A549 (cell line): ENCODE measurements at regions not wholly inside any gene's neighbourhood (a gene's known extent, or its start where the extent isn't known, plus 50 kb on each side); places are given as distances from the start of the nearest gene placed in this dataset.

Experiments used
- ATAC-seq, 2 experiments: fragments of 200-7000 bp in 1 of 2; fragments of >200 bp in 1 of 2; cut with Nextera tagmentation in 1 of 2; cut with Tn5 transposase in 1 of 2; 3 replicates each; pipeline versions ENCODE4 v1.8.0 to v1.9.1; 2018 to 2020; ENCODE audit warnings: mild to moderate bottlenecking in 1 of 2, moderate library complexity in 1 of 2
- CTCF ChIA-PET: fragments of 300-600 bp; sonication (Branson Sonifier 250); formaldehyde crosslinking; extraction: SDS; loops from one replicate; lab custom pipeline; 2021; ENCODE audit warnings: antibody characterized with exemption, inconsistent platforms; lab: Yijun Ruan, JAX
- POLR2A ChIA-PET: fragments of 350-600 bp; formaldehyde crosslinking; extraction: SDS; loops from one replicate; lab custom pipeline; 2021; ENCODE audit warnings: antibody characterized with exemption, inconsistent platforms; lab: Yijun Ruan, JAX
- DNase-seq, 2 experiments: peaks; one replicate each; pipeline versions ENCODE4 v3.0.0 to v3.0.0-alpha.2; 2011 to 2016; ENCODE audit warnings: low read depth in 1 of 2, low spot score in 1 of 2
- FAIRE-seq: peaks from 2 replicates; lab custom pipeline; 2011; peaks lifted over from hg19 to GRCh38; lab: Jason Lieb, UNC
- H3K27ac ChIP-seq, 2 experiments: fragments of >200 bp; sonication (Bioruptor Twin); formaldehyde crosslinking; 3 replicates each; pipeline ENCODE4 v1.5.1; 2016 to 2017
- H3K4me1 ChIP-seq: fragments of >200 bp; sonication (Bioruptor Twin); formaldehyde crosslinking; 3 replicates; pipeline ENCODE4 v1.6.1; 2016
- H3K4me2 ChIP-seq: fragments of >200 bp; sonication (Bioruptor Twin); formaldehyde crosslinking; 3 replicates; pipeline ENCODE4 v1.6.1; 2016
- H3K4me3 ChIP-seq: fragments of >200 bp; sonication (Bioruptor Twin); formaldehyde crosslinking; 3 replicates; pipeline ENCODE4 v1.5.1; 2016
- H3K9me3 ChIP-seq: fragments of >200 bp; sonication (Bioruptor Twin); formaldehyde crosslinking; 3 replicates; pipeline ENCODE4 v1.6.1; 2016
- ATOH8 ChIP-seq: fragments of 250-450 bp; sonication (Bioruptor Pico); IDR thresholded peaks from 2 replicates; pipeline ENCODE4 v1.5.0; 2020; ENCODE audit warnings: low read depth, mild to moderate bottlenecking, moderate library complexity
- BCL3 ChIP-seq: fragments of >200 bp; sonication (Bioruptor Twin); formaldehyde crosslinking; IDR thresholded peaks from 3 replicates; pipeline ENCODE4 v1.6.1; 2016
- CBX2 ChIP-seq: fragments of 200-600 bp; sonication (generic); IDR thresholded peaks from 2 replicates; pipeline ENCODE4 v1.6.1; 2016; ENCODE audit warnings: low read depth, mild to moderate bottlenecking, borderline replicate concordance
- CHD4 ChIP-seq: fragments of 200-600 bp; sonication (generic); IDR thresholded peaks from 2 replicates; pipeline ENCODE4 v1.6.1; 2016; ENCODE audit warnings: antibody characterized with exemption, mild to moderate bottlenecking, borderline replicate concordance
- EHF ChIP-seq: fragments of 250-450 bp; sonication (Bioruptor Pico); IDR thresholded peaks from 2 replicates; pipeline ENCODE4 v1.5.0; 2020; ENCODE audit warnings: mild to moderate bottlenecking
- EHMT2 ChIP-seq: fragments of 200-600 bp; sonication (generic); IDR thresholded peaks from 2 replicates; pipeline ENCODE4 v1.6.1; 2016; ENCODE audit warnings: antibody characterized with exemption, low read depth, mild to moderate bottlenecking, moderate library complexity
- ELK1 ChIP-seq: fragments of 150-350 bp; IDR thresholded peaks from 2 replicates; pipeline ENCODE4 v1.6.1; 2014; ENCODE audit warnings: low read depth, mild to moderate bottlenecking, low read length
- ESRRA ChIP-seq: fragments of 150-350 bp; IDR thresholded peaks from 2 replicates; pipeline ENCODE4 v1.6.1; 2014; ENCODE audit warnings: mild to moderate bottlenecking, low read length, borderline replicate concordance
- FOSL2 ChIP-seq, 2 experiments: fragments of 450-650 bp in 1 of 2; fragments of >200 bp in 1 of 2; sonication (Bioruptor Twin) in 1 of 2; formaldehyde crosslinking; IDR thresholded peaks; 2 replicates each; pipeline versions ENCODE4 v1.5.0 to v1.6.1; 2016 to 2020; ENCODE audit warnings: mild to moderate bottlenecking in 1 of 2, moderate library complexity in 1 of 2
- FOXS1 ChIP-seq: fragments of 250-450 bp; sonication (Bioruptor Pico); IDR thresholded peaks from 2 replicates; pipeline ENCODE4 v1.5.0; 2020; ENCODE audit warnings: mild to moderate bottlenecking, moderate library complexity
- HES2 ChIP-seq: fragments of >200 bp; sonication (Bioruptor Twin); formaldehyde crosslinking; IDR thresholded peaks from 2 replicates; pipeline ENCODE4 v1.6.1; 2016
- HEYL ChIP-seq: fragments of 250-450 bp; sonication (Bioruptor Pico); IDR thresholded peaks from 2 replicates; pipeline ENCODE4 v1.8.0; 2021; ENCODE audit warnings: mild to moderate bottlenecking, moderate library complexity
- HOXA7 ChIP-seq: fragments of 250-450 bp; sonication (Bioruptor Pico); IDR thresholded peaks from 2 replicates; pipeline ENCODE4 v1.5.0; 2020; ENCODE audit warnings: mild to moderate bottlenecking, moderate library complexity
- HOXB13 ChIP-seq: fragments of 250-450 bp; sonication (Bioruptor Pico); IDR thresholded peaks from 2 replicates; pipeline ENCODE4 v1.5.0; 2020; ENCODE audit warnings: low read depth, mild to moderate bottlenecking, moderate library complexity
- HOXB5 ChIP-seq: fragments of 250-450 bp; sonication (Bioruptor Pico); IDR thresholded peaks from 2 replicates; pipeline ENCODE4 v1.5.0; 2020; ENCODE audit warnings: mild to moderate bottlenecking, moderate library complexity
- MAZ ChIP-seq: fragments of 150-350 bp; IDR thresholded peaks from 2 replicates; pipeline ENCODE4 v1.6.1; 2014; ENCODE audit warnings: antibody characterized with exemption, low read depth, low read length, borderline replicate concordance
- MYC ChIP-seq: IDR thresholded peaks from 2 replicates; pipeline ENCODE4 v1.6.1; 2012; ENCODE audit warnings: mild to moderate bottlenecking, inconsistent platforms, low read length, improper control_type of control experiment, borderline replicate concordance
- NR3C1 ChIP-seq: fragments of >200 bp; sonication (Bioruptor Twin); formaldehyde crosslinking; IDR thresholded peaks from 3 replicates; pipeline ENCODE4 v1.6.1; 2017
- POLR2A ChIP-seq: IDR thresholded peaks from 2 replicates; pipeline ENCODE4 v1.6.1; 2012; ENCODE audit warnings: mild to moderate bottlenecking, low read length
- POLR2AphosphoS2 ChIP-seq: conservative IDR thresholded peaks from 2 replicates; pipeline ENCODE4 v1.6.1; 2012; ENCODE audit warnings: low read length, improper control_type of control experiment, inconsistent platforms
- RAD21 ChIP-seq, 2 experiments: fragments of >200 bp in 1 of 2; sonication (Bioruptor Twin) in 1 of 2; formaldehyde crosslinking in 1 of 2; IDR thresholded peaks in 1 of 2; conservative IDR thresholded peaks in 1 of 2; 2 replicates in 1 of 2; 3 replicates in 1 of 2; pipeline ENCODE4 v1.6.1; 2012 to 2018; ENCODE audit warnings: inconsistent platforms in 1 of 2
- RARB ChIP-seq: fragments of 250-450 bp; sonication (Bioruptor Pico); IDR thresholded peaks from 2 replicates; pipeline ENCODE4 v1.8.0; 2021; ENCODE audit warnings: mild to moderate bottlenecking, moderate library complexity
- RFX5 ChIP-seq: fragments of 450-650 bp; IDR thresholded peaks from 2 replicates; pipeline ENCODE4 v1.7.1; 2014; ENCODE audit warnings: antibody characterized with exemption, mild to moderate bottlenecking, moderate library complexity
- RNF2 ChIP-seq: fragments of 200-600 bp; sonication (generic); IDR thresholded peaks from 2 replicates; pipeline ENCODE4 v1.6.1; 2016; ENCODE audit warnings: low read depth, mild to moderate bottlenecking, antibody characterized with exemption, moderate library complexity, borderline replicate concordance
- SMC3 ChIP-seq: fragments of >200 bp; sonication (Bioruptor Twin); formaldehyde crosslinking; IDR thresholded peaks from 3 replicates; pipeline ENCODE4 v1.6.1; 2018; ENCODE audit warnings: inconsistent platforms
- SREBF2 ChIP-seq: fragments of 450-650 bp; IDR thresholded peaks from 2 replicates; pipeline ENCODE4 v1.6.1; 2014; ENCODE audit warnings: mild to moderate bottlenecking, moderate library complexity
- ZC3H11A ChIP-seq: fragments of 450-650 bp; IDR thresholded peaks from 2 replicates; pipeline ENCODE4 v1.6.1; 2014; ENCODE audit warnings: antibody characterized with exemption, mild to moderate bottlenecking
- ZSCAN20 ChIP-seq: fragments of 250-450 bp; sonication (Bioruptor Pico); IDR thresholded peaks from 2 replicates; pipeline ENCODE4 v1.8.0; 2022; ENCODE audit warnings: mild to moderate bottlenecking, moderate library complexity
- WGBS: methylation state at CpG from one replicate; pipeline ENCODE4 v1.1.6; 2017; ENCODE audit errors: missing lambda C conversion rate; 5-methylcytosine and 5-hydroxymethylcytosine counted together

GRCh38 chr6:43956478-43956877, 170.8 kb downstream of the MRPL14 start:
- DNase-seq (no peak), ATAC-seq (no peak), FAIRE-seq (no peak)
- peaks cover 22% of the 10 kb centered on the region for H3K9me3 ChIP-seq
- H3K27ac ChIP-seq, result no peak overlapping the region
- H3K4me3 ChIP-seq, result no peak overlapping the region
- ChIA-PET CTCF (no interaction called here), POLR2A (no interaction called here)
- no peak for TF ChIP-seq CHD4
- TF ChIP-seq ATOH8 (CRISPR knock-in tag), result no peak
- TF ChIP-seq HOXA7 (CRISPR knock-in tag), result no peak
- no peak for TF ChIP-seq EHMT2
- no peak for TF ChIP-seq MYC
- no peak for TF ChIP-seq BCL3
- no peak for TF ChIP-seq FOSL2 (IDR thresholded peaks at IDR 0.05)
- no peak for TF ChIP-seq FOSL2 (CRISPR knock-in tag; IDR thresholded peaks at IDR 0.05)
- no peak for TF ChIP-seq SREBF2
- no peak for TF ChIP-seq RNF2
- TF ChIP-seq HOXB13 (CRISPR knock-in tag), result no peak
- TF ChIP-seq EHF (CRISPR knock-in tag), result no peak
- no peak for TF ChIP-seq ESRRA
- TF ChIP-seq ZC3H11A, result no peak
- TF ChIP-seq ZSCAN20 (CRISPR knock-in tag), result no peak
- TF ChIP-seq RAD21 (conservative IDR thresholded peaks at IDR 0.05 in 1 of 2, IDR thresholded peaks at IDR 0.05 in 1 of 2), result no peak
- no peak for TF ChIP-seq FOXS1 (CRISPR knock-in tag)
- WGBS, result 88% methylated on average over 3 of the region's 3 CpGs
- no peaks in the 10 kb centered on the region for H3K4me1 ChIP-seq
- H3K4me2 ChIP-seq, result no peak overlapping the region

- Histone ChIP-seq H3K4me3 (no peak overlapping the region), H3K4me1 (no peaks in the 10 kb centered on the region), H3K27ac (no peak overlapping the region), H3K4me2 (no peak overlapping the region), H3K9me3 (peaks cover 22% of the 10 kb centered on the region)
- no peak for DNase-seq
- POLR2A ChIA-PET, result no interaction called here
- CTCF ChIA-PET, result interaction anchor here (0.8 to 1.9 kb wide), 9 partner anchors 13 to 180 kb away, joined by 3 to 8 read pairs (median 4); no protein-coding TSS in a partner anchor
- WGBS, result 80% methylated on average over 5 of the region's 12 CpGs
- ATAC-seq, result no peak
- TF ChIP-seq HOXA7 (CRISPR knock-in tag), result no peak
- no peak for TF ChIP-seq HOXB5 (CRISPR knock-in tag)
- TF ChIP-seq FOSL2 (IDR thresholded peaks at IDR 0.05), result no peak
- no peak for TF ChIP-seq FOSL2 (CRISPR knock-in tag; IDR thresholded peaks at IDR 0.05)
- TF ChIP-seq FOXS1 (CRISPR knock-in tag), result no peak
- TF ChIP-seq RNF2, result no peak
- no peak for FAIRE-seq
These were observed 172.7 kb downstream of the MRPL14 start for GRCh38 chr6:43954311-43955131.

GRCh38 chr6:43953794-43954310, 173.4 kb downstream of the MRPL14 start:
- peaks cover 22% of the 10 kb centered on the region for H3K9me3 ChIP-seq
- peak in 1 of 2 experiments; percentile 33; a peak in 1 of 6 replicates for ATAC-seq
- H3K27ac ChIP-seq, result no peak overlapping the region
- no peak for DNase-seq
- FAIRE-seq, result no peak
- ChIA-PET CTCF (interaction anchor here (1.1 to 1.9 kb wide), 8 partner anchors 13 to 179 kb away, joined by 3 to 8 read pairs (median 4); no protein-coding TSS in a partner anchor), POLR2A (no interaction called here)
- TF ChIP-seq POLR2A, result no peak
- no peak for TF ChIP-seq RFX5
- no peak for TF ChIP-seq SMC3
- no peak for TF ChIP-seq NR3C1
- no peak for TF ChIP-seq ELK1
- no peak for TF ChIP-seq HES2
- no peak for TF ChIP-seq MAZ
- no peak for TF ChIP-seq CBX2
- no peak for TF ChIP-seq HEYL
- no peak for TF ChIP-seq FOXS1 (CRISPR knock-in tag)
- TF ChIP-seq POLR2AphosphoS2, result no peak
- no peak for TF ChIP-seq EHF (CRISPR knock-in tag)
- no peak for TF ChIP-seq RARB (CRISPR knock-in tag)
- no peak for TF ChIP-seq ATOH8 (CRISPR knock-in tag)
- no peak overlapping the region for H3K4me3 ChIP-seq
- WGBS, result 74% methylated on average over 4 of the region's 8 CpGs
- H3K4me2 ChIP-seq, result no peak overlapping the region
- no peaks in the 10 kb centered on the region for H3K4me1 ChIP-seq
